H1 (cell line): ENCODE measurements at regions not wholly inside any gene's neighbourhood (a gene's known extent, or its start where the extent isn't known, plus 50 kb on each side); places are given as distances from the start of the nearest gene placed in this dataset.

Experiments used
- SAP30 ChIP-seq: fragments of 300-600 bp; sonication (generic); IDR thresholded peaks from 2 replicates; pipeline ENCODE4 v1.7.1; 2012; ENCODE audit warnings: low read length, moderate library complexity, mild to moderate bottlenecking, inconsistent platforms; ENCODE audit not compliant: insufficient read depth, insufficient replicate concordance

GRCh38 chr5:119811458-119811857 lies 182.1 kb downstream of the FAM170A start (continued):
- TF ChIP-seq SAP30 = no peak
